ENCODE measurements at regions not wholly inside any gene's neighbourhood (a gene's known extent, or its start where the extent isn't known, plus 50 kb on each side); places are given as distances from the start of the nearest gene placed in this dataset.
"Not testable (repeated sequence)": the region's sequence is repeated elsewhere in the genome, so short reads cannot be mapped to it uniquely, and the experiment has no call there.

GRCh38 chrY:26352931-26353330, 731.0 kb downstream of the CDY1 start:
- TF ChIP-seq CTCF (conservative IDR thresholded peaks at IDR 0.05); EZH2 (IDR thresholded peaks at IDR 0.05; ENCODE audit: low read depth): not testable (repeated sequence)
